ENCODE measurements at regions not wholly inside any gene's neighbourhood (a gene's known extent, or its start where the extent isn't known, plus 50 kb on each side); places are given as distances from the start of the nearest gene placed in this dataset.

DNA sequence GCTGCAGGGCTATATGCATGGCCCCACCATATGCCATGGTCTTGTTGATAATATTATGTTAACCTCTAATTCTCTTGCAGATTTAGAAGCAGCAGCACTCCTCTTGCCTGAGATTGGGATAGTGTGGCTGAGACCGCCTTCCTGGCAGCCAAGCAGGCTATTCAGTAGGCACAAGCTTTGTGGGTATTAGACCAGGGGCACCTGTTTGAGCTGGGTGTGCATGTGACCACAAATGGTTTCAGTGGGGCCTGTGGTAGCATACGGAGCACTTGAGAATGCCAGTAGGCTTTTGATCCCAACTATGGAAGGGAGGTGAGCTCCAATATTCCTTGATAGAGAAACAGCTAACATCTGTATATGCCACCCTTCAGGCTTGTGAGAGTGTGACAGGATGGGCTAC is 625.1 kb upstream of the NUDT12 start:
- TF ChIP-seq, protein P1, sequence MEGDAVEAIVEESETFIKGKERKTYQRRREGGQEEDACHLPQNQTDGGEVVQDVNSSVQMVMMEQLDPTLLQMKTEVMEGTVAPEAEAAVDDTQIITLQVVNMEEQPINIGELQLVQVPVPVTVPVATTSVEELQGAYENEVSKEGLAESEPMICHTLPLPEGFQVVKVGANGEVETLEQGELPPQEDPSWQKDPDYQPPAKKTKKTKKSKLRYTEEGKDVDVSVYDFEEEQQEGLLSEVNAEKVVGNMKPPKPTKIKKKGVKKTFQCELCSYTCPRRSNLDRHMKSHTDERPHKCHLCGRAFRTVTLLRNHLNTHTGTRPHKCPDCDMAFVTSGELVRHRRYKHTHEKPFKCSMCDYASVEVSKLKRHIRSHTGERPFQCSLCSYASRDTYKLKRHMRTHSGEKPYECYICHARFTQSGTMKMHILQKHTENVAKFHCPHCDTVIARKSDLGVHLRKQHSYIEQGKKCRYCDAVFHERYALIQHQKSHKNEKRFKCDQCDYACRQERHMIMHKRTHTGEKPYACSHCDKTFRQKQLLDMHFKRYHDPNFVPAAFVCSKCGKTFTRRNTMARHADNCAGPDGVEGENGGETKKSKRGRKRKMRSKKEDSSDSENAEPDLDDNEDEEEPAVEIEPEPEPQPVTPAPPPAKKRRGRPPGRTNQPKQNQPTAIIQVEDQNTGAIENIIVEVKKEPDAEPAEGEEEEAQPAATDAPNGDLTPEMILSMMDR (IDR thresholded peaks at IDR 0.05; ENCODE audit: low read length): no peak
- no peak for TF ChIP-seq EZH2 (IDR thresholded peaks at IDR 0.05; ENCODE audit: borderline replicate concordance, low read length)
